Hematopoietic multipotent progenitor cell treated with erythropoietin and hydrocortisone succinate and interleukin-3 and kit ligand, for 17 days (in vitro differentiated cells): ENCODE measurements at regions not wholly inside any gene's neighbourhood (a gene's known extent, or its start where the extent isn't known, plus 50 kb on each side); places are given as distances from the start of the nearest gene placed in this dataset.

ENCODE experiments used
- DNase-seq: peaks from one replicate; pipeline ENCODE4 v3.0.0-alpha.2; 2015; ENCODE audit warnings: low spot score

DNA sequence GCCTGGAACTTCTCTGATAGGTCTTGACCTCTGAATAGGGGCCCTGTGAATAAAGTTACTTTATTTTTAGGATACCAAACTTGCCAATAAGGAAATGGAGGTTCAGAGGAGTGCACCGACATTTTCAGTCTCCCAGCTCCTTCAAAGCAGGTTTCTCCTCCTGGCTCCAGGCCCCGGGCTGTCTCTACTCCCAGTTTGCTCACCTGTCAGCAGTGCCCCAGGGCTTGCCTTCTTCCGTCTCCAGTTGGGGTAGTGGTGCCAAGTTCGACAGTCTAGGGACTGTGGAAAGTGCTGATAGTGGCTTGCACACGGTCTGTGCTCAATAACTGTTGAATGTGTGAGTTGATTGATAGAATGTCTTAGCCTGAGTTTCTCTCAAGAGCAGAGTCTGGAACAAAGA lies 149.2 kb downstream of the ACTL8 start:
- DNase-seq: no peak

DNA sequence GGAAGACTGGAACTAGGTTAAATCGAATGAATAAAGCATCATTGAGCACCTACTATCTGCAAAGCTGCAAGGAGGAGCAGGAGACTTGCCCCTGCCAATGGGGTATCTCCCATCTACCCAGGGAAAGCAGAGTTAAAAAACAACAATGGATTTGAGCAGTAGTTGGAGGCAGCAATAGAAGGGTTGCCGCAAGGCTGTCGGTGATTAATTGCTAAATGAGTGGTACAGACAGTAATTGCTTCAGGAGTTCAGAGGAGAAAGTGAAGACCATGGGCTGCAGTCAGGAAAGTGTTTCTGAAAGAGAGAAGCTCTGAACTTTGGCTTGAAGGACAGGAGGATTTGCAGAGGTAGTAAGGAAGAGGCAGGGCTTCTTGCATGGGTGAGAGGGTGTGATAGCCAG lies 152.9 kb downstream of the ACTL8 start:
- no peak for DNase-seq

DNA sequence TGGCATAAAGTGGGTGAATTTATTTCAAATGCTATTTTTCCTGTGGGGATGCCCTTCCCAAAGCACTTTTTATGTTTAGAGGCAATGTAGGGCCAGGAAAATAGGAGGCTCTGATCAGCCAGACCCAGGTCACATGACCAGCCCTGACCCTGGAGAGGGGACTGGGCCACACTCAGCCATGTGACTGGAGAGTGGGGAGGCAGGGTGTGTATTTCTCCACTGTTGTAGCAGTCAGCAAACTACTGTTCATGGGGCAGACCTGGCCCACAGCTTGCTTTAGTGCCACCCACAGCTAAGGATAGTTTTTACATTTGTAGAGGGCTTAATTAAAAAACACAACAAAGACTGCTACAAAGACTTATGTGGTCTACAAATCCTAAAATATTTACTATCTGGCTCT lies 153.8 kb downstream of the ACTL8 start:
- DNase-seq: no peak

DNA sequence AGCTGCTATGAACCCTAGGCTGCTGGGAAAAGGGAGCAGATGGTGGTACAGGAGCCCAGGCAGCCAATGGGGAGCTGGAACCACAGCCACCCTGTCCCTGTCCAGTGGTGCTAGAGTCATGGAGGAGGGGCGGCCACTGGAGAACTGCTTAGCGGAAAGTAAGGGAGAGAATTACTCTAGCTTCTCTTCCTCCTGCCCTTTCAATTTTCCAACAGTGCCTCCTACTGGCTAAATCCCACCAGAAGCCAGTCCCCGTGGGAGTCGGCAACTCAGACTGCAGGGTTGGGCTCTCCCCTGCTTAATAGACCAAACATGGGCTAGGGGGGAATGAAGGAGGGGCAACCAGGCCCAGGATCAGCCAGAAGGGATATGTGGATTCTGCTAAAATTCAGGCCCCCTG lies 154.5 kb downstream of the ACTL8 start:
- DNase-seq: no peak

DNA sequence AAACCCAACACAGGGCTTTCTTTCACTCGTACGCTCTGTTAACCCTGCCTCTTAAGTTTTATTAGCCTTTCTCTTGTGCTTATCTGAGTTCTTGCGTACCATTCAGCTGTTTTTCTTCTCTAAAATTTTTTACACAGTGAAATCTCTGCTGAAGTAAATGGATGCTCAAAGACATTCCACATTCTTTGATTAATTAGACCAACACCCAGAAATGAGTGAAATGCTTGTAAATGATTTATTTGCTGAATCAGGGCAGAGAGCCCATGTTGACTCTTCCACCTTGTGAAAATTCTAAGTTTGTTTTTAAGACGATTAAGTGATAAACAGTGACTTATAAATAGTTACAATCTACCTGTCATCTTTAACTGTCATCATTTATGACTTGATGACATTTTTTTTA lies 156.7 kb downstream of the ACTL8 start:
- no peak for DNase-seq

DNA sequence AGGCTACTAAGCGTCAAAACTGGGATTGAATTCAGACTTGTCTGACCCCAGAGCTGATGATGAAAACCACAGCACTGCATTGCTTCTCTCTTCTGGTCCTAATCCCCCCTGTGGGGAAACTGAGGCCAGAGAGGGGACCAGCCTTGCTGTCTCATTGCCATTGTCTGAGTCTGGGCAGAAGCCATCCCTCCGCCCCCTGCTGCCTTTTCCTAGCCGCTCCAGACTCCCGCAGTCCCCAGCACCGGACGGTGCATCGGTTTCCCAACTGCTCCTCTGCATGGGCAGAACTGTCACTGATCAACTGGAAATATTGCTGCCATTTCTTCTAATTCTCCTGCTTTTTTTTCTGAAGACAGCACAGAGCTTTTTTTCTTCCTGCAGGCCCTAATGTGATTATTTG lies 157.4 kb downstream of the ACTL8 start:
- DNase-seq: no peak

DNA sequence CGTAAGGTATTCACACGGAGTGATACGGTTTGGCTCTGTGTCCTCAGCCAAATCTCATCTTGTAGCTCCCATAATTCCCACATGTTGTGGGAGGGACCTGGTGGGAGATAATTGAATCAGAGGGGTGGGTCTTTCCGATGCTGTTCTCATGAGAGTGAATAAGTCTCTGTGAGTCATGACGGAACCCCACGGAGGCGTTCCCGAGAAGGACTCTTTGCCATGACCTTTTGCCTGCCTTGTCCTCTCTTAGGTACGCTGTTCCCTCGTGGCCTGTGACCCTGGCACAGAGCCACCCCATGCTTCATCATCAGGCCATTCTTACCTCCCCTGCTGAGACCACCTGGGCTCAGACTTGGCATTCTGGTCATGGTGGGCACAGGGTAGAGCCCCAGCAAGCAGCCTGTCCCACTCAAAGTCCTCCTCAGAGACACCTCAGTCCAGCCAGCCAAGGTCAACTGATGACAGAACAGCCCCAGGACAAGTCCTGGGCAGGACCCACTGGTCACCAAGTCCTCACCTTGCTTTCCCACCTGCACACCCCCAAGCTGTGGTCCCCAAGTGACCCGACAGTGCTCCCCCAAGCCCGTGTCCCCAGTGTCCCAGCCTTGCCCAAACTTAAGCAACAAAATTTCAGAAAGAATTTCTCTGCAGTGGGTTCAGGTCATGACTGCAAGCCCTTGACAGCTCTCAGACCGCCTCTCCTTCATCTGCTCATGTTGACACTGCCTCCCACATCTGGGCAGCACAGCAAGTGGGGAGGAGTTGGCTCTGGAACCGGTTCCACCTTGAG lies 158.4 kb downstream of the ACTL8 start:
- no peak for DNase-seq

DNA sequence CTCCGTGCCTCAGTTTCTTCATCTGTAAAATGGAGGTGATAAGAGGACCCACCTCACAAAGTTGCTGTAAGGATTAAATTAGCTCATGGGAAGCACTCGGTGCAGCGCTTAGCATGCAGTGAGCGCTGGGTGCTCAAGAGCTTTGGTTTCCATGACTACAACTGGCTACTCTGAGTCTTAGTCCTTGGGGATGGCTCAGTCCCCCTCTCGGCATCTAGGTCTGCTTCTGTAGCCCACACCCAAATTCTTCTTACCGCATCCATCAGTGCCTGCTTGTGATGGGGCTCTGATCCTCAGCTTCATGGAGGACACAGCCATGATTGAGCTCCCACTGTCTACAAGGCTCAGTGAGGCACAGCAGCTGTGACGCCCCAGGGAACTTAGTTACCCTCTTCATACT lies 159.0 kb downstream of the ACTL8 start:
- no peak for DNase-seq

DNA sequence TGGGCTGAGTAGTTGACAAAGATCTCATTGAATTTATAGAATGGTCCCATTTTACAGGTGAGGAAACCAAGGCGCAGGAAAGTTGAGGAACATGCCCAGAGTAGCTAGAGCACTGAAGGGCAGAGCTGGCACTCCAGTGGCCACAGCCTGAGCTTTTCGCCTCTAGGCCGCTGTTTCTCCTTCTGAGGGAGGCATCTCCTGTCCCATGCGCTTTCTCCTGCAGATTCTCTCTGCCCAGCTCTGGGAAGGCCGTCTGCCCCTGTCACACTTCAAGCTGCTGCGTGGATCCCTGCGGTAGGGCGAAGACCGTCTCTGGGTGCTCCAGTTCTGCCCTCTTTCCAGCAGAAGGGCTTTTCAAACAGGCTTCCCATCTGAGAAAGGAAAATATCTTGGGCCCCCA lies 159.9 kb downstream of the ACTL8 start:
- DNase-seq: no peak

DNA sequence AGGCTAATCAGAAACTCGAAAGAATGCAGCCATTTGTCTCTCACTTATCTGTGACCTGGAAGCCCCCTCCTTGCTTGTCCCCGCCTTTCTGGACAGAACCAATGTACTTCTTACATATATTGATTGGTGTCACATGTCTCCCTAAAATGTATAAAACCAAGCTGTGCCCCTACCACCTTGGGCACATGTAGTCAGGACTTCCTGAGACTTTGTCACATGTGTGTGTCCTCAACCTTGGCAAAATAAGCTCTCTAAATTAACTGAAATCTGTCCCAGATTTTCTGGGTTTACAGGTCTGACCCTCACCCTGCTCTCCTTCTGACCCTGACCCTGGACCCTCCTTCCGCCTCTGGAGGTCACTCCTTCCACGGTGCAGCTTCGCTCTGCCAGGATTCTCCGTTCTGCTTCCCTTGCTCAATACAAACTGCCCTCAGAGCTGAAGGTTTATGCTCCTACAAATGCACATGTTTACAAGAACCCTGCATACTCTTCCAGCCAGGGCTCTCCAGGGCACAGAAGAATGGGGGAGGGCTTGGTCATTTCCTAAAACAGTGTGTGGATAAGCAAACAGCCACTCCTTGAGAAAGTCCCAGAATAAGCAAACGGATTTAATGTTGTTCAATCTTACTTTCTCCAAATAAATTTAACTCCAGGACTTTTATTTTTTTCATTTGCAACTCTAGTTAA lies 160.5 kb downstream of the ACTL8 start:
- no peak for DNase-seq

DNA sequence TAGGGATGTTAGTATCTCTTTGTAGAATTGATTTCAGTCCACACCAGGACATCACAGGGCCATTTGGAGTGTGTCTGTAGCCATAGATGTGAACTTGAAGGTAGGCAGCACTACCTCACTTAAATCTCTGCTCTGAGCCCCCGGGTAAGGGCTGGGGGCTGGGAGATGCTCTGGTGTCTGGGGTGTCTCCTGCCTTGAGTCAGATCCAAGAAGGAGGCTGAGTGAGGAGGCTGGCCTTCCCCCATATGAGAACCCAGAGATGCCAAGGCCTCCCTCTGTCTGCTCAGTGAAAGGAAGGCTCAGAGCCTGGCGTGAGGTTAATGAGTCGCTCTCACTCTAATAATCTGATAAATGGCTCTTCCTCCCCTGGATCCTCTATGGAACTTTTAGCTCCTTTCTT lies 161.6 kb downstream of the ACTL8 start:
- DNase-seq: no peak

DNA sequence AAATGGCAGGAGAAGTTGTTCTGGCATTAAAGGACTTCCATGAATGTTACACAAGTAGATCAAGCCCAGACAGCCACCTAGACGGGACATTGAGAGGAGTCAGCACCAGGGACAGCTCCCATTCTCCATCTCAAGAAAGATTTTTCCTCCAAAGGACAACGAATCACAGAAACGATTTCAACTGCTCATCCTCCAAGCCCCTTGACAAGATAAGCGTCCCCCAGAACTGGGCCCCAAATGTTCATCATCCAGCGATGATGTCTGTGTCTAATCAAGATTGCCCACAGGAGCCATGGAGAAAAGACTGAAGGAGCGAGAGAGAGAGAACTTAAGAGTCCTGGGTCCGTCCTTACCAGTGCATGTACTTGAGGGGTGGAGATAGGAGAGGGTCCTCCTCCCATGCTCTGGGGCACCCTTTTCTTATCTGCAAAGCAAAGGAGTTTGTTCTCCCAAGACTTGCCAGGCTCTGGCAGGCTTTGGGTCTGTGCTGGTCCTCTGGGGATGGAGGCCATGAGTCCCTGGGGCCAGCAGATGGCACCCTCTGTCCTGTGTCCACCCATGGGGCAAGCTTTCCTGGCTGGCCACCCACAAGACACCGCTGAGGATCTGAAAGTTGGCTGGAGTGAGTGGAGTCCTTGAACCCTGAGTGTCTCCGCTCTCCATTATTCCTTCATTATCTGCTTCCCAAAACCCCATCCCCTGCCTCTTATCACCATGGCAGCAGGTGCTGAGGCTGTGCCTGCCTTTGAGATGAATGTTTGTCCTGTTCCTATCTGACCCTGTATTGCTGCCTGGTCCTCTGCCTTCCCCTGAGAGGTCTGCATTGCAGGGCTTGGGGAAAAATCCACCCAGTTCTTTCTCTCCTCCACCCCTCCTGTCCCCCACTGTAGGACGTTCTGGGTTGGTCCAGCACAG lies 164.6 kb downstream of the ACTL8 start:
- DNase-seq: no peak

DNA sequence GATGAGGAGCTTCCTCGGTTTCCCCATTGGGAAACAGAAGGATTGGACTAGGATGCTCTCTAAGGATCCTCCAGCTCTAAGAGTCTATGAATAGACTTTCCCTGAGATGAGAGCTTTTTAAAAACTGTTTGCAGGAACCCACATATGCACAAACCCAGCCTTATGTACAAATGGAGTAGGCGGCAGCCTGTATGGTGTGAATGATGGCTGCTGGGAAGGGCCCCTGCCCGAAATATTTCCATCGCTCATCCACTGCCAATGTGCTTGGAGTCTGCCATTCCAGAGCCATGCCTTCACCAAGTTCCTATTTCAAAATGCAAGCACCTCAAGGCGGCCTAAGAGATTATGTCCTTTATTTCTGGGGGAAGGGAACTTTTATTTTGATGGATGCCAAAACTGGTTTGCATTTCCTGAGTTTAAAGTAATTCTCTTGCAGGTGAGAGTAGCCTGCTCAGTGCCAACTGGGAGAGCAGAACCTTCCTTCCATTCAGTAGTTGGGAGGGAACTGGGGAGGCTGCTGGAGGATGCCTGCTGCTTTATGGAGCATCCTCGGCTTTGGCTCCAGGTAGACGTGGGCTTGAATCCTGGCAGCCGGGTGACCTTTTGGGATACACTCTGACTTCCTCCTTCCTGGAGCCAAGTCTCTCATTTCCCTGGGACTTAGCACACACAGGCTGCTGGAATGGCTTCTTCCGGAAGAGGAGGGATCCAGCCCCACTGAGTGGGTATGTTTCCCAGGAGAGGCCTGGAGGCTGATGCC lies 165.9 kb downstream of the ACTL8 start:
- no peak for DNase-seq

DNA sequence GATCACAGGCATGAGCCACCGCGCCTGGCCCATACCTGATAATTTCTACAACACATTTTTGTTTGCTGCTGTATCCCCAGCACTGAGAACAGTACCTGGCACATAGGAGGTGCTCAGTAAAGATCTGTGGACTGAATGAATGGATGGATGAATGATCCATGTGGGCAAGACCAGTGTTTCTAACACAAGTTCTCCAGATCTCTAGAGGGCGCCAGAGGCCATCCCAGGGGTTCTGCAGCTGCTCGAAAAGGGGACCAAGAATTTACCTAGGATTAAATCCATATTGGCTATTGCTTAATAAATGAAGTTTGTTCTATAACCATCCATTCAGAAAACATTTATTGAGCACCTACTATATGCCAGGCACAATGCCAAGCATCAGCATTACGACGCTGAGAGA lies 167.7 kb downstream of the ACTL8 start:
- no peak for DNase-seq

DNA sequence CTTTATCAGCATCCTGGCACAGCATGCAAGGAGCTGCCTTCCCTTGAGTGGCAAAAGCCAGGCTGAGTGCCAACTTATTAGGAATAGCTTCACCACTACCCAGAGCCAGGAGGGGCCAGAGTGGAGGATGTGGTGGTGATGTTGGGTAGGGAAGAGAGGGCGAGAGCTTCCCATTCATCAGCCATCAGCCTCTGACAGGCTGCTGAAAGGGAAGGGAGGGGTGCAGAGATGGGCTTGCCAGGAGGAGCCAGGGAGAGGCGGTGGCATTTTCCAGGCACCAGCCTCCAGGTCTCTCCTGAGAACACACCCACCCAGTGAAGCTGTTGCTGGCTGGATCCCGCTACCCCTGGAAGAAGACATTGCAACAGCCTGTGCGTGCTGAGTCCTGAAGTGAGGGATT lies 168.5 kb downstream of the ACTL8 start:
- DNase-seq: no peak

DNA sequence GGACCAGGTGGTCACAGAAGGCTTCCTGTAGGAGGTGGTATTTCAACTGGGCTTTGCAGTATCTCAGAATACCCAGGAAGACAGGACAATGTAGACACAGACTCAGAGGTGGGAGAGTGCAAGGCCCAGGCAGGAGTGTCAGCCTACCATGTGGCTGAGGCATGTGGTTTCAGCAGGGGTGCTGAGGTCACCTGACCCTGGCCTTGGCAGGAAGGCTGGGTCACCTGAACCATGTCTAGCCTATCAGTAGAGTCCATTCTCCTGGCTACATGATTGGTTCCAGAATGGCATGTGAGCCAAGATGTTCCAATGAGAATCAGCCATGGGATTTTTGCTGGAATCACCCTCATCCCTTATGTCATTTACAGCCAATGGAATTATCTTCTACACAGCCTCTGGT lies 169.4 kb downstream of the ACTL8 start:
- no peak for DNase-seq

DNA sequence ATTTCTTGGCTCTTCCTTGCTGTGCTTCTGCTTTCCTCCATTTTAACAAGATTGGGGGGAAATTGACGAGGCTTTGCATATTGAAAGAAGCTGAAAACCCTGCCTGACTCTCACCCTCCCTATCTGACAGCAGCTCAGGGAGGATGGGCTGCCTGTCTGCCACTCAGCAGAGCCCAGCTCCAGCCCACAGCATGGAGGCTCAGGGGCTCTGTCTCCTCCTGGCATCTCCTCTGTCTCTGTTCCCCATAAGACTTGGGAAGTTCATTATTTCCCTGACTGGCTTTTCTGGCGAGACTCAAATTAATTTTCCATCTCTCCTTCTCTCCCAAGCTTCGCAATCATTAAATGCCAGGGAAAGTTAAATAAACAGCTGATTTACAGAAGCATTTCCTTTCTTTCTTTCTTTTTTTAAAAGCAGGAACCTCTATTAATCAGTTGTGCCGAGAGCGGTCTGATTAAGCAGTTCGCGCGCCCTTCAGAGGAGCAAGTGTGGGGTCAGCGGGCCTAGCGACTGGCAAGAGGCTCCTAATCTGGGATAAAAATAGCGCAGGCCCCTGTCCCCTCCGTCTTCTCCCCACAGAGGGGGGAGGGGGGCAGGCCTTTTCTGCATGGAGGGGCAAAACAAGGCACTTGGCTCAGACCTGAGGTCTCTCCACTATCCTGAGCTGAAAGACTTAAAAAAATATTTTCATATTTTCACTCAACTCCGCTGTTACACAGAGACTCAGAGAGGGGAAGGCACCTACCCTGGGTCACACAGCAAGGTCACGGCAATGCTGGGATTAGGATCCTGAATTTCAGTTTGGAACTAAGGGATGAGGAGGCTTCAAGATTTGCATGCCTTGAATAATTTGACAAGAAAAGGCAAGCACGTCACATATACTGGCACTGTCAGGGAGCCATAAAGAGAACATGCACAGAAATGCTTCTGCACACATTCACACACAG lies 170.4 kb downstream of the ACTL8 start:
- DNase-seq: no peak

DNA sequence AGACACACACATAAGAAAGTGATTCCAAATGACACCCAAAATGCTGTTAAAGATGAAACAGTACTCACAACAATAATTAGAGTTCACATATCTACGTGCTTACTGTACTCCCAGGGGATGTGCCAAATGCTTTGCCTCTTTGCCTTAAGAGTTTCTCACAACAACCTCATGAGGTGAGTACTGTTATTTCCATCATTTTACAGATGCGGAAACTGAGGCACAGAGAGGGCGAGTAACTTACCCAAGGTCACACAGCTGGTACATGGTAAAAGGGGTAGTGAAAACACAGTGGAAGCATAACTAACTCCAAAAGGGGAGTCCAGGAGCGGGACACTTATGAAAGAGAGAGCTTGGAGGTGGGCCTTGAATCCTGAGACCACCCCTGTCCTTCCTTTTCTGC lies 171.8 kb downstream of the ACTL8 start:
- no peak for DNase-seq

DNA sequence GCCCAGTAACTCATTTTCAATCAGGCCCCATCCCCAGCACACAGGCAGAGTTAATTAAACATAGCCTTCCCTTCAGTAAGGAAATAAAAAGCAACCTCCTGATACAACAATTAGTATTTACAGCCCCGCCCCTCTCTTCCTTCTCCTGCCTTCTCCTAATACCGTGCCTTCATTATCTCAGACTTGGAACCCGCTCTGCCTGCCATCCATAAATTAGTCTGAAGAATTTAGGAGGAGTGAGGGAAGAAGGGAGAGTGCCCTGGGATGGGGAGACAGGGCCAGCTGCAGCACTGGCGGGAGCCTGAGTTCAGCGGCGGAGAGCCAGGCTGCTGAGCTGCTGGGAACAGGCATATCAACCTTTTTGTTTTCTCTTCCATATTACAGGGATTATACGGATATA lies 172.8 kb downstream of the ACTL8 start:
- DNase-seq: no peak

DNA sequence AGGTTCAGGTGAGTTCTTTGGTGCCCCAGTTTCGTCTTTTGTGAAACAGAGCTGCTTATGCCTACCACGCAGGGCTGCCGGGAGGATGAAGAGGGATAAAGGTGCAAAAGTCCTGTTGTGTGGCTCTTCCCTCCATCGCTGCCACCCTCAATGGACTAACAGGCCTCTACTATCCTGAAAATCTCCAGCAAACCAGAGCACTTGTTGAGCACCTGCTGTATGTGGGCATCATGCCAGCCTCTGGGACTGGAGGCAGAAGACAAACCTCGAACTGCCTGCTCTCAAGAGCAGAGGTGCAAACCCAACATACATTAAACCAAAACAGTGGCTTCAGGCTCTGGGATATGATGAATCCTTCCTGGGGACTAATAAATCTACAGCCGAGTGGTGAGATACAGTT lies 174.1 kb downstream of the ACTL8 start:
- DNase-seq: no peak

DNA sequence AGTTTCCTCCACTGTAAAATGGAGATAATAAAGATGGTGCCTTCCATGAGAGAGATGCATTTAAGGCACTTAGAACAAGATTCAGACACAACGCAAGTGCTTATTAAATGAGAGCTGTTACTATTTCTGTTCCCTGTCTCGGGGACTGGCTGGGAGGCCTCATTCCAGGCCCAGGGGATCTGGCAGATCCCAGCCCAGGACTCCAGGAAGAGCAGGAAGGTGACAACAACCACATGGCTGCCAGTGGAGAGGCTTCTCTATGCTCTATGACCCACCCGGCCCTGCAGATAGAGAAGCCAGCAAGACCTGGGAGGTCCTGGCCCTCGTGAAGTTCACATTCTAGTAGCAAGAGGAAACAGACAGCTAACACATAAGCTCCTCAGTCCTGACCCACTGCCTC lies 175.5 kb downstream of the ACTL8 start:
- DNase-seq: no peak
